ENCODE measurements at regions not wholly inside any gene's neighbourhood (a gene's known extent, or its start where the extent isn't known, plus 50 kb on each side); places are given as distances from the start of the nearest gene placed in this dataset.
"Not testable (repeated sequence)": the region's sequence is repeated elsewhere in the genome, so short reads cannot be mapped to it uniquely, and the experiment has no call there.

DNA sequence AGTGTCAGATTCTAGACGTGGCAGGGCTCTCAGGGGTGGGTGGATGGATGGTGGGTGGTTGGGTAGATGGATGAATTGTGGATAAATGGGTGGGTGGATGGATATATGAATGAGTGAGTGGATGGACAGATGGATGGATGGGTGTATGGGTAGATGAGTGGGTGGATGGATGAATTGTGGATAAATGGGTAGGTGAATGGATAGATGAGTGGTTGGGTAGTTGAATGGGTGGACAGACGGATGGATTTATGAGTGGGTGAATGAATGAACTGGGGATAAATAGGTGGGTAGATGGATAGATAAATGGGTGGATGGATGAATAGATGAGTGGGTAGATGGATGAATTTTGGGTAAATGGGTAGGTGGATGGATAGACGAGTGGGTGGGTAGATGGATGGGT, 111.0 kb upstream of the ZNF469 start:
- CTCF ChIA-PET; POLR2A ChIA-PET; DNase-seq (ENCODE audit: extremely low spot score): not testable (repeated sequence)

DNA sequence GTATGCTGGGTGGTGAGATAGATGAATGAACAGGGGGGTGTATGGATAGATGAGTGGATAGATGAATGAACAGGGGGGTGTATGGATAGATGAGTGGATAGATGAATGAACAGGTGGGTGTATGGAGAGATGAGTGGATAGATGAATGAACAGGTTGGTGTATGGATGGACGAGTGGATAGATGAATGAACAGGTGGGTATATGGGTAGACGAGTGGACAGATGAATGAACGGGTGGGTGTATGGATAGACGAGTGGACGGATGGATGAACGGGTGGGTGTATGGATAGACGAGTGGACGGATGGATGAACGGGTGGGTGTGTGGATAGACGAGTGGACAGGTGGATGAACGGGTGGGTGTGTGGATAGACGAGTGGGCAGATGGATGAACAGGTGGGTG, 110.3 kb upstream of the ZNF469 start:
- CTCF ChIA-PET; POLR2A ChIA-PET; DNase-seq (ENCODE audit: extremely low spot score): not testable (repeated sequence)

DNA sequence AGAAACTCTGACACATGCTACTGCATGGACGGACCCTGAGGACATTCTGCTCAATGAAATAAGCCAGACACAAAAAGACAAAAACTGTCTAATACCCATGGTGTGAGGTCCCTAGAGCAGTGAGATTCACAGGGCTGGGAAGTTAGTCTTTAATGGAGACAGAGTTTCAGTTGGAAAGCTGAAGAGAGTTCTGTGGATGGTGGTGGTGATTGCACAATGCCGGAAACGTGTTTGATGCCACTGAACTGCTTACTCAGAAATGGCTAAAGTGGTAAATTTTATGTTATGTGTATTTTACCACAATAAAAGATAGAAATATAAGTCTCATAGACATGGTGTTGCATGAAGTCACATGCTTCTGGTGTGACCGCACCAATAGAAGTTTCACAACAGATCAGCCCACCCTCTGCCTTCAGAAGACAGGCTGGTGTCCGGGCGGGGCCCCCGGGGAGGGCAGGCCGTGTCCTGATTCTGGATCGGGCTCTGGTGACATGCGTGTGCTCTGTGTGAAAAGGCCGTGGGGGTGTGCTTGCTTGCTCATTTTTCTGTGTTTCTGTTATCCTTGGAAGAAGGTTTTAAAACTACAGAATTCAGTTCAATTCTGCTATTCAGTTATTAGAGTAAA, 108.5 kb upstream of the ZNF469 start:
- DNase-seq (ENCODE audit: extremely low spot score); POLR2A ChIA-PET; CTCF ChIA-PET: not testable (repeated sequence)

DNA sequence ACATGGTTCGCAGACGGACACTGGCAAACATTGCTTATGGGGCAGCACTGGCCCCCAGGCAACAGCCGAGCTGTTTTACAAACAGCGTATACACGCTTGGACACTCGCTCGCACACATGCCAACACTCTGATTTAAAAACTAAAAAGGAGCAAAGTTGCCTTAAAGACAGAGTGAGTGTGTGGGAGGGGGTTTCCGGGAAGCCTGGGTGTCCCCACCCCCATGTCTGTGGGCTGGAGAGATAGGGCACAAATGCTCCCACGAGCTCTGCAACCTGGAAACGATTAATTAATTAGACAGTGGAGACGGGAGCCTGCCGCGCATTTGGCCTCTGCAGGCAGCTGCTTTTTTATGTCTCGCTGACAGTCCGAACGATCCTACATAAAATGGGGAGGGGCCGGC, 107.9 kb upstream of the ZNF469 start:
- TF ChIP-seq FOXA1 (IDR thresholded peaks at IDR 0.05) (no peak), NFRKB (IDR thresholded peaks at IDR 0.05) (no peak), ELF4 (IDR thresholded peaks at IDR 0.05) (no peak), LEF1 (IDR thresholded peaks at IDR 0.05; ENCODE audit: borderline replicate concordance) (no peak), CTBP1 (IDR thresholded peaks at IDR 0.05; ENCODE audit: borderline replicate concordance) (no peak), FOXM1 (IDR thresholded peaks at IDR 0.05; ENCODE audit: borderline replicate concordance) (no peak), L3MBTL2 (conservative IDR thresholded peaks at IDR 0.05) (no peak), TARDBP (IDR thresholded peaks at IDR 0.05) (no peak), HDGF (IDR thresholded peaks at IDR 0.05; ENCODE audit: borderline replicate concordance) (no peak), SUZ12 (IDR thresholded peaks at IDR 0.05) (no peak), SP1 (IDR thresholded peaks at IDR 0.05) (no peak), ARNT (IDR thresholded peaks at IDR 0.05) (no peak), ZNF384 (IDR thresholded peaks at IDR 0.05) (no peak), BHLHE40 (IDR thresholded peaks at IDR 0.05; ENCODE audit: borderline replicate concordance) (no peak), FOXK2 (IDR thresholded peaks at IDR 0.05) (no peak)
- TF ChIP-seq, protein P1, sequence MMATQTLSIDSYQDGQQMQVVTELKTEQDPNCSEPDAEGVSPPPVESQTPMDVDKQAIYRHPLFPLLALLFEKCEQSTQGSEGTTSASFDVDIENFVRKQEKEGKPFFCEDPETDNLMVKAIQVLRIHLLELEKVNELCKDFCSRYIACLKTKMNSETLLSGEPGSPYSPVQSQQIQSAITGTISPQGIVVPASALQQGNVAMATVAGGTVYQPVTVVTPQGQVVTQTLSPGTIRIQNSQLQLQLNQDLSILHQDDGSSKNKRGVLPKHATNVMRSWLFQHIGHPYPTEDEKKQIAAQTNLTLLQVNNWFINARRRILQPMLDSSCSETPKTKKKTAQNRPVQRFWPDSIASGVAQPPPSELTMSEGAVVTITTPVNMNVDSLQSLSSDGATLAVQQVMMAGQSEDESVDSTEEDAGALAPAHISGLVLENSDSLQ (IDR thresholded peaks at IDR 0.05), result no peak
- POLR2A ChIA-PET, result no interaction called here
- CTCF ChIA-PET, result no interaction called here
- no peak for DNase-seq (ENCODE audit: extremely low spot score)

DNA sequence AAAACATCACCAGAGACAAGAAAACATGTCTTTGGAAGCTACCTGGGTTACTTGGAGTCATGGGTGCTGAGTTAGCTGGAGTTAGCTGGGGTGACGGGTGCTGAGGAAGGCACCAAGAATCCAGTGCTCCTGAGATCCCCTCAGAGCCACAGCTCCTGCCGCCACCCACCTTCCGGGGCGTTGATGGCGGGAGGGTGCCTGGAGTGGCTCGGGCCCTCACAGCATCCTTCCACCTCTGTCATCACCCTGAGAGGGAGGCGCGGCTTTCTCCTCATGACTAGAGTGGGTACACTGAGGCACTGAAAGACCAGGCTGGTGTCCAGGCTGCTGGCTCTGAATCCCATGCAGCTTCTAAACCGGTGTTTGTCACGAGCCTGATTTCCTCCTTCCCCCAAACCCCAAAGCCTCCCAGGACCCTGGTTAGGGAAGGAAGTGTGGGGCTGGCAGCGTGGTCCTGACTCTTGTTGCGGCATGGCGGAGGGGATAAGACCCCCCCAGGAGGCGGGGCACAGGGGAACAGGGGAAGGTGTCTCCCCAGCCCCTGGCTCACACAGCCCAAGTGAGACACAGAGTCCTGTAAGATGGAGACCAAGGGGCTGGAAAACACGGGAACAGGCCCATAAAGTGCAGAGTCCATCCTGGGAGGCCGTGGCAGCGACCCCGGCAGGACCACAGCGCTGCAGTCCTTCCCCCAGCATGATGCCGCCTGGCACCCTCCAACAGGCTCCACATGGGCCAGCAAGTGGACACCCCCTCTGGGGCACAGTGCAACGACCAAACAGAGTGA, 107.2 kb upstream of the ZNF469 start:
- CTCF ChIA-PET; DNase-seq (ENCODE audit: extremely low spot score); POLR2A ChIA-PET: not testable (repeated sequence)

DNA sequence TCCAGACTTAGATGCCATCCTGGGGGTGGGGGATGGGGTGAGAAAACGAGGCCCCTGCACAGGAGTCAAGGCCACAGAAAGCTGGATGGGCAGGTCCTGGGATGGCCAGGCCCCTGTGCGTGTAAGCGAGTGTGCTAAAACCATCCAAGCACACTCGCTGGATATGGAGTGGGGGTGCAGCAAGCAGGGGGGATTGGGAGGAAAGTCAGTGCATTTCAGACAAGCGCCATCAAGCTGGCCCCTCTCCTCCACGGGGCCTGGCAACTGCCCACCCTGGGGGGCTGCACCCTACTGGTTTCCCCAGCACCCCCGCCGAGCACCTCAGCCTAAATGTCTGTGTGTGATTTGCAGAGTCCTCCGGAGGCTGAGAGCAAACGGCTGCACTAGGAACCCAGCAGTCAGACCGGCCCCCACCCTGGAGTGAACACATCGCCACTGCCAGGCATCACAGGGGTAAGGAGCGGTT, 106.6 kb upstream of the ZNF469 start:
- CTCF ChIA-PET; DNase-seq (ENCODE audit: extremely low spot score); POLR2A ChIA-PET: not testable (repeated sequence)

DNA sequence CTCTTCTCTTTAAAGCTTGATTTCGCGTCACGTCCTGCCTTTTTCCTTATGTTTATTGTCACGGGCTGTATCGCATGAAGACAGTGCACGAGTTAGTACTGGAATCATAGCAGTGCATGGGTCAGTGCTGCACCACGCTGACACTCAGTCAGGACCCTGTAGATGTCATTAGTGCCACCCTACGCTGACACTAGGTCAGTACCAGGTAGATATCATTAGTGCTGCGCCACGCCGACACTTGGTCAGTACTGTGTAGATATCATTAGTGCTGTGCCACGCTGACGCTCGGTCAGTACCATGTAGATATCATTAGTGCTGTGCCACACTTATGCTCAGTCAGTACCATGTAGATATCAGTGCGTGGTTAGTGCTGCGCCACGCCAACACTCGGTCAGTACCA, 106.2 kb upstream of the ZNF469 start:
- POLR2A ChIA-PET, result no interaction called here
- DNase-seq (ENCODE audit: extremely low spot score), result no peak
- no peak for TF ChIP-seq TARDBP (IDR thresholded peaks at IDR 0.05)
- CTCF ChIA-PET, result no interaction called here

DNA sequence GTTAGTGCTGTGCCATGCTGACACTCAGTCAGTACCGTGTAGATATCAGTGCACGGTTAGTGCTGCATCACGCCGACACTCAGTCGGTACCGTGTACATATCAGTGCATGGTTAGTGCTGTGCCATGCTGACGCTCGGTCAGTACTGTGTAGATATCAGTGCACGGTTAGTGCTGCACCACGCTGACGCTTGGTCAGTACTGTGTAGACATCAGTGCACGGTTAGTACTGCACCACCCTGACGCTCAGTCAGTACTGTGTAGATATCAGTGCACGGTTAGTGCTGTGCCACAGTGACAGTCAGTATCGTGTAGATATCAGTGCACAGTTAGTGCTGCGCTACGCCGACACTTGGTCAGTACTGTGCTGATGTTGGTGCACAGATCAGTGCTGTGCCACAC, 102.8 kb upstream of the ZNF469 start:
- ChIA-PET POLR2A (no interaction called here), CTCF (no interaction called here)
- TF ChIP-seq LEF1 (IDR thresholded peaks at IDR 0.05; ENCODE audit: borderline replicate concordance), result no peak
- no peak for TF ChIP-seq ZNF384 (IDR thresholded peaks at IDR 0.05)
- TF ChIP-seq, protein P1 (IDR thresholded peaks at IDR 0.05), result no peak
- TF ChIP-seq HDGF (IDR thresholded peaks at IDR 0.05; ENCODE audit: borderline replicate concordance), result no peak
- TF ChIP-seq CTBP1 (IDR thresholded peaks at IDR 0.05; ENCODE audit: borderline replicate concordance), result no peak
- TF ChIP-seq ELF4 (IDR thresholded peaks at IDR 0.05), result no peak
- no peak for TF ChIP-seq SP1 (IDR thresholded peaks at IDR 0.05)
- TF ChIP-seq BHLHE40 (IDR thresholded peaks at IDR 0.05; ENCODE audit: borderline replicate concordance), result no peak
- no peak for TF ChIP-seq SUZ12 (IDR thresholded peaks at IDR 0.05)
- TF ChIP-seq ARNT (IDR thresholded peaks at IDR 0.05), result no peak
- no peak for TF ChIP-seq FOXK2 (IDR thresholded peaks at IDR 0.05)
- no peak for TF ChIP-seq TARDBP (IDR thresholded peaks at IDR 0.05)
- no peak for TF ChIP-seq FOXM1 (IDR thresholded peaks at IDR 0.05; ENCODE audit: borderline replicate concordance)
- TF ChIP-seq FOXA1 (IDR thresholded peaks at IDR 0.05), result no peak
- no peak for TF ChIP-seq NFRKB (IDR thresholded peaks at IDR 0.05)
- no peak for TF ChIP-seq L3MBTL2 (conservative IDR thresholded peaks at IDR 0.05)
- no peak for DNase-seq (ENCODE audit: extremely low spot score)
